Dendritic cell treated with granulocyte-macrophage colony-stimulating factor and Interleukin-4, amounts not matched to agents 40 ng/mL and 50 ng/mL, for 4 days (primary cell): ENCODE measurements at regions not wholly inside any gene's neighbourhood (a gene's known extent, or its start where the extent isn't known, plus 50 kb on each side); places are given as distances from the start of the nearest gene placed in this dataset.

Source experiments
- H3K27ac Mint-ChIP-seq: one replicate; pipeline ENCODE4 v1.8.0; 2022; ENCODE audit warnings: mild to moderate bottlenecking, mixed read lengths
- H3K27me3 Mint-ChIP-seq: one replicate; pipeline ENCODE4 v1.8.0; 2022; ENCODE audit warnings: mild to moderate bottlenecking, mixed read lengths
- H3K36me3 Mint-ChIP-seq: one replicate; pipeline ENCODE4 v1.8.0; 2022; ENCODE audit warnings: low read depth, mixed read lengths
- H3K4me1 Mint-ChIP-seq: one replicate; pipeline ENCODE4 v1.8.0; 2022; ENCODE audit warnings: low read depth, mixed read lengths
- H3K4me3 Mint-ChIP-seq: one replicate; pipeline ENCODE4 v1.8.0; 2022; ENCODE audit warnings: mild to moderate bottlenecking, moderate library complexity, mixed read lengths
- H3K9me3 Mint-ChIP-seq: one replicate; pipeline ENCODE4 v1.8.0; 2022; ENCODE audit warnings: mixed read lengths
- intact Hi-C: fragments of 100-400 bp; cut with micrococcal nuclease; formaldehyde crosslinking; loops from one replicate; pipeline ENCODE4 v1.15.0; 2022

DNA sequence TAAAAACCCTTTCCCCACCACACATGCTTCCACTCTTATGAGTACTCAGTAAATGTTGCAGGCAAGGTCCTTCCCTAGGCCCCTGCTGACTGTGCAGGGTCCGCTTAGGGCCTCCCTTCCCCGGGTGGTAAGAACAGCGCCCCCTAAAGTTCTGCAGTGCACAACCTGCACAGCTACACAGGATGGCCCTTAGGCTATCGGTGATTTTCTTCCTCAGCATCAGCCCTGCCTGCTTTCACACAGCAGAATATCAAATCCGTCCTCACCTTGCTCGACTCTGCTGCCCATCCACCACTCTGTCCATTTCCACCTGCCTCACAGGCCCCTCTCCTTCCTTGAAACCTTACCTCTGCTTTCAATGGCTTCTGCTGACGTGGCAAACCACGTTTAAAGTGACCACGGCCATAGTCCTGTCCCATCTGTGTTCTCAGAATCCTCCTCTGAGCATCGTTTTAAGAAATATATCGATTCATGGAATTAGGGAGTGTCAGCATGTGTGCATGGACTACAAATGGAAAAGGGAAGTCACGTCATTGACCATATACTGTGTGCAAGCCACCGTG lies 51.4 kb upstream of the TMEM132E start:
- Mint-ChIP-seq H3K27ac (no peak overlapping the region), H3K36me3 (no peaks in the 10 kb centered on the region), H3K4me1 (no peaks in the 10 kb centered on the region), H3K27me3 (peaks cover 16% of the 10 kb centered on the region), H3K9me3 (no peaks in the 10 kb centered on the region), H3K4me3 (no peak overlapping the region)
- intact Hi-C loops, result no loop called here

DNA sequence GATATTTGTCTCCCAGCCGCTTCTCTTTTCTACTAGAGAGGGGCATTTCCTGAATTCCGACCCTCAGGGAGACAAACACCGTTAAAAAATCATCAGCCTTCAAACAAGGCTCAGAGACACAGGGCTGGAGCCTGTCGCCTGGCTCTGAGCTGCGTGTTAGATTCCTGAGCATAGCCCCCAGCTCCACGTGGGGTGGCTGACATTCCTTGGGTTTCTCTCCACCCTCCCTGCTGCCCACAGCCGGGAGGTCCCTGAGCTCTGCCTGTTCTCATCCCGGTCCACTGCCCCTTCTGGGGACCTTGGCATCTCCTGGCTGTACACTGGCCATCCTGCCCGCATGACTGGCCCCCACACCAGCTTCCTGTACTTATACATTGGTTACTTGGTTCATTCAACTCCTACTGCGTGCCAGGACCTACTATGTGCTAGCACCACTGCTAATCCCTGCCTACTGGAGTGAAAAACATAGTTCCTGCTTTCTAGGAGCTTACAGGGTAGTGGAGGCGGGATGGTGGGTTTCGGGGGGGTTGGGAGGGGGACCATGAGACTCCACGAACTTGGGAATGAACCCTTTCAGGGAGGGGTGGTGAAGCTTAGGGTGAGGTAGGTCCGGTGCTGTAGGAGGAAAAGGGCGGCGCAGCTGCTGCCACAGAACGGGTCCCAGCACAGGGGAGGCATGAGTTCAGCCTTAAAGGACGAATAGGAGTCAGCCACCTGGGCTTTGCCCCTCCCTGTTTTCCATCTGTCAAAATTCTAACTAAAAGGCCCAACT lies 52.1 kb upstream of the TMEM132E start:
- intact Hi-C loops, result no loop called here
- Mint-ChIP-seq H3K27ac (no peak overlapping the region), H3K27me3 (peaks cover 16% of the 10 kb centered on the region), H3K4me1 (no peaks in the 10 kb centered on the region), H3K9me3 (no peaks in the 10 kb centered on the region), H3K36me3 (no peaks in the 10 kb centered on the region), H3K4me3 (no peak overlapping the region)

DNA sequence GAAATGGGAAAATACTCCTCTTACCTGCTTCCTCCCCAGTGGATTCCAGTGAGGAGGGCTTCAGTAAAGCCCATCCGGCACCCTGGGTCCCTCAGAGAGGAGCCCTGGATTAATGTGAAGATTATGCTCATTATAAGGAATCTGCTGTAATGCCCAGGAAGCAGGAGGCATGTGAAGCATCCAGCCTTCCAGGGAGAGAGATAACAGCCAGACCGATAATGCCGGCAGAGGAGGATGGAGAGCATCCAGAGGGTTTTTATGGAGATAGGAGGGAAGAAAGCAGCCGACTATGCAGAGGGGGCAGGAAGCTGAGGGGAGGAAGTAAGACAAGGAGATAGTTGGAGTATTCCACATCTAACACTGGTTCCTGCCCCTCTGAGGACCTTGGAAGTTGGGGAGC lies 53.7 kb upstream of the TMEM132E start:
- Mint-ChIP-seq H3K4me1 (no peaks in the 10 kb centered on the region), H3K27me3 (peaks cover 16% of the 10 kb centered on the region), H3K27ac (no peak overlapping the region), H3K4me3 (no peak overlapping the region), H3K9me3 (no peaks in the 10 kb centered on the region), H3K36me3 (no peaks in the 10 kb centered on the region)
- intact Hi-C loops, result no loop called here

DNA sequence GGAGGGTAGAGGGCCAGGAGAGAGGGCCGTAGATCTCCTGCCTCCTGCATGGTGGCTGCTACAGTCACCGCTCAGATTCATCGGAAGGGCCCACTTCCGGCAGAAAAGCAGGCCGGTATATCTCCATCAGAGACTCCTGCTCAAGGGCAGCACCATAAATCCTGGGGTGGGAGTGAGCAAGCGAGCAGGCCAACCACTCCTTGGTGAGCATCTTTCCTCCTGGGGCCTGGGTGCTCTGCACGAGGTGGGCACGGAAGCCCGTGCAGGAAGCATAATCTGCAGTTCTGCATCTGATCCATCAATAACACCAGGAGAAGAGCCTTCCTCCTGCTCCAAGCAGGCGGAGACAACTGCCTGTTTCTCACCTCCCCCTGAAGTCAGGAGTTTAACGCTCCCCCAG lies 57.4 kb upstream of the TMEM132E start:
- H3K27me3 Mint-ChIP-seq, result peaks cover 11% of the 10 kb centered on the region
- no peaks in the 10 kb centered on the region for H3K9me3 Mint-ChIP-seq
- H3K4me1 Mint-ChIP-seq, result no peaks in the 10 kb centered on the region
- intact Hi-C loops, result no loop called here
- H3K4me3 Mint-ChIP-seq, result no peak overlapping the region
- H3K36me3 Mint-ChIP-seq, result no peaks in the 10 kb centered on the region
- no peak overlapping the region for H3K27ac Mint-ChIP-seq

DNA sequence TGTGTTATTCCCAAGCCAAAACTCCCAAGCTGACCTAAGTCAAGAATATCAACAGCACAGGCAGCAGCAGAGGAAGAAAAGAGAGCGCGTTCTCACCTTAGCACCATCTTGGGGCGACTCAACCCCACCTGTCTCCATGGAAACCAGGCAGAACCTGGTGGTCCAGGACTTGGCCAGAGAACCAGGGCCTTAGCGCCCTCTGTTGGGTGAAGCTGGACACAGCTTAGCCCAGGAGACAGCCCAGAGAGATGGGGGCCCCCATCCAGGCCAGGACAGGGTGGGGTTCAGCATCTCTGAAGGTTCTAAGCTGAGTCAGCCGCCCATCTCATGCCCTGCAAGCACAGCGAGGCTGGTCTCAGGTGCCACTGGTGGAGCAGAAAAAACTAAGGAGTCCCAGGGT lies 60.1 kb upstream of the TMEM132E start:
- Mint-ChIP-seq H3K27ac (no peak overlapping the region), H3K4me1 (no peaks in the 10 kb centered on the region), H3K4me3 (no peak overlapping the region), H3K36me3 (no peaks in the 10 kb centered on the region), H3K27me3 (peaks cover 6% of the 10 kb centered on the region), H3K9me3 (no peaks in the 10 kb centered on the region)
- intact Hi-C loops, result loop anchor here (1.0 to 10.0 kb wide), 3 partner anchors 99 to 344 kb away; no protein-coding TSS in a partner anchor

DNA sequence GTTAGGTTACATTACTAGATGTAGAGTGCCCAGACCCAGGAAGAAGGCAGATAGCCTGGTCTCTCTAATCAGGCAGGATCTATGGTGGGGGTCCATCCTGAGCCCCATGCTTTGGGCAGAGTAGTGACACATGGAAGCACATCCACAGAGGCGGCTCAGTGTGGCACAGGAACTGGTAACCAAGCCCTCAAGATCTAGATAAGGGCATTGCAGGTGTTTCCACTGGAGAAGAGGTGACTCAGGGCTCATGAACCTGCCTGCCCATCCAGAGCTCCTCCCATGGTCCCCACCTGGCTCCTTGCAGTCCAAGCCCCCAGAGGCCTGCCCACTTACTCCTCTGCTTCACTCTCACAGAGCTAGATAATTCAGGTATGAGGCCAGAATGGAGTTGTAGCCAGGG lies 62.0 kb upstream of the TMEM132E start:
- intact Hi-C loops, result loop anchor here (5.0 to 10.0 kb wide), 2 partner anchors 315 to 343 kb away; no protein-coding TSS in a partner anchor
- Mint-ChIP-seq H3K27ac (no peak overlapping the region), H3K4me3 (no peak overlapping the region), H3K27me3 (peaks cover 8% of the 10 kb centered on the region), H3K4me1 (no peaks in the 10 kb centered on the region), H3K36me3 (no peaks in the 10 kb centered on the region), H3K9me3 (no peaks in the 10 kb centered on the region)

DNA sequence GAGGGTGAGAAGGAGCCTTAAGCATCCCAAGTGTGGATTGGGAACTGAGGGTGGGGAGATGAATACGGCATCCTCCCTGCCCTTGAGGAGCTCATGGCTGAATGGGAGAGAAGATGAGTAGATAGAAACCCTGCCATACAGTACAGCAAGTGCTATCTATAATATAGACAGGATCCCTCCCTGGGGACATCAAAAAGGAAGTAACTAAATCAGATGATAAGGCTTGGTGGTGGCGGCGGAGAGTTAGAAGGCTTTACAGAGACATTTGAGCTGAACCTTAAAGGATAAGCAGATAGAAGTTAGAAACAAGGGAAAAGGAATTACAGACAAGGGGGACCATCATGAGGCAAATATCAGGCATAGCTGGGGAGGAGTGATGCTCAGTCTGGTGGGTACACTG lies 67.5 kb upstream of the TMEM132E start:
- H3K4me3 Mint-ChIP-seq, result no peak overlapping the region
- H3K4me1 Mint-ChIP-seq, result no peaks in the 10 kb centered on the region
- intact Hi-C loops, result loop anchor here (10.0 kb wide), 1 partner anchor 337 kb away; no protein-coding TSS in a partner anchor
- no peaks in the 10 kb centered on the region for H3K36me3 Mint-ChIP-seq
- H3K27ac Mint-ChIP-seq, result no peak overlapping the region
- H3K9me3 Mint-ChIP-seq, result no peaks in the 10 kb centered on the region
- H3K27me3 Mint-ChIP-seq, result peaks cover 35% of the 10 kb centered on the region

DNA sequence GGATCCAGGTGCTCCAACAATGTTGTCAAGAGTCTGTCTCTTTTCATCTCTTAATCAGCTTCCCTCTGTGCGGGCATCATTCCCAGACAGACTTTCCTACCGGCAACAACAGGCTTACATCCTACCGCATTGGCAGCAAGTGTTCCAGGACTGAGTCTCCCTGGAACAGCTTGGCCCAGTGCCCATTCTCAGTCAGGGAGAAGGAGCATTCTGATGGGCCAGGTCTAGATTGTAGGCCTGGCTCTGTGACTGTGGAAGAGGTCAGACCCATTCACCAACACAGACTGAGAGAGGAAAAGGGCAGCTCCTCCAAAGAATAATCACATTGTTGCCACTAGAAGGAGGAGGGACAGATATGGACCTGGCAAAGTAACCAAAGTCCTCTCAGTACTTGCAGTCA lies 68.1 kb upstream of the TMEM132E start:
- H3K27me3 Mint-ChIP-seq, result peaks cover 38% of the 10 kb centered on the region
- no peak overlapping the region for H3K27ac Mint-ChIP-seq
- no peaks in the 10 kb centered on the region for H3K4me1 Mint-ChIP-seq
- H3K4me3 Mint-ChIP-seq, result no peak overlapping the region
- intact Hi-C loops, result loop anchor here (10.0 kb wide), 1 partner anchor 336 kb away; no protein-coding TSS in a partner anchor
- no peaks in the 10 kb centered on the region for H3K9me3 Mint-ChIP-seq
- H3K36me3 Mint-ChIP-seq, result no peaks in the 10 kb centered on the region

DNA sequence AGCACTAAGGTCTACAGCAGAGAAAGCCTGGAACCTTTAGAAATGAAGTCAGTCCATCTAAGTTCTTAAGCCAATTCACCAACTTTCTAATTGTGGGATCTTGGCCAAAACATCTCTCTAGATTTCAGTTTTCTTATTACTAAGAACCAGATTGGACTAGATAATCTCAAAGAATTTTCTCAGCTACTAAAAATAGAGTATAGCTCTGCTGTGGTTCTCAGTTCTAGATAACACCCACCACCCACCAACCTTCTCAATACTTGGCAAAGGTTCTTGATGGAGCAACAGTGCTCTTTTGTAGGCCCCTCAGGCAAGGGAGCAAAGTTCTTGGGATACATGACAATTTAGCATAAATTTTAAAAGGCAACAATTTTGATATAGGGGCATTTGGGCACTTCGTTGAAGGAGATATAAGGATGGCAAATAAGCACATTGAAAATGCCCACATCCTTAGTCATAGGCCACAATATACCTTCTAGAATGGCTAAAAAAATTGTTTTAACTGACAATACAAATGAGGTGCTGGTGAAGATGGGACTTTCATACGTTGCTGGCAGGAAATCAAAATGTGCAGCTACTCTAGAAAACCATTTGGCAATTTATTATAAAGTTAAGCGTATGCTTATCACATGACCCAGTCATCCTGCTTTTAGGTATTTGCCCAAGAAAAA lies 74.4 kb upstream of the TMEM132E start:
- intact Hi-C loops, result no loop called here
- Mint-ChIP-seq H3K27me3 (peaks cover 33% of the 10 kb centered on the region), H3K9me3 (no peaks in the 10 kb centered on the region), H3K4me1 (no peaks in the 10 kb centered on the region), H3K27ac (no peak overlapping the region), H3K36me3 (no peaks in the 10 kb centered on the region), H3K4me3 (no peak overlapping the region)

DNA sequence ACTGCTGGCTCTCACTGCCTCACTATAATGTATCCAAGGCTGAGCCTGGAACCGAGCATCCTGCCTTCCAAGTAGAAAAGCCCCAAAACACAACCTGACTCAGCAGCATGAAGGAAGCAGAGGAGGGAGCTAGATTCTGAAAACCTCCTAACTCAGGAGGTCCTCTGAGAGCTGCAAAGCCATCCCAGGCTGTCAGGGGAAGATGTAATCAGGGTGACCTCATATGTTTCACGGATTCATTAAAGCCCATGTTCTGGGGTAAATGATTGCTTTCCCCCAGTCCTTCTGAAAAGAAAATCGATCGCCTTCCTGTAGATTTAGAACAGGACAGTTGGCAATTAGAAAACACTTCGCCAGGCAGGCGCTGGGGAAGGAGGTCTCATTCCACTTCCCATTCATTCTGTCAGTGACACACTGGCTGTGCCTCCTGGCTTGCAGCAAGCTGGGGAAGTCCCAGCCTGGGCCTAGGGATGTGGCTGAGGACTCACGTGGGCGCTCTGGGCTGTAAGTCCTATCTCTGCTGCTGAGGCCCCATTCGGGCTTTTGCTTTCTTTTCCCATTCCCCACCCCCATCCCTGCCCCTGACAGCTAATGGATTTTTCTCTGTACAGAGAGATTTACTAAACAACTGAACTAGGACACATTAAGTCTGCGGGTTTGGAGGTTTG lies 75.7 kb upstream of the TMEM132E start:
- Mint-ChIP-seq H3K27me3 (peaks cover 28% of the 10 kb centered on the region), H3K4me1 (no peaks in the 10 kb centered on the region), H3K9me3 (no peaks in the 10 kb centered on the region), H3K36me3 (no peaks in the 10 kb centered on the region), H3K4me3 (no peak overlapping the region), H3K27ac (no peak overlapping the region)
- intact Hi-C loops, result no loop called here

DNA sequence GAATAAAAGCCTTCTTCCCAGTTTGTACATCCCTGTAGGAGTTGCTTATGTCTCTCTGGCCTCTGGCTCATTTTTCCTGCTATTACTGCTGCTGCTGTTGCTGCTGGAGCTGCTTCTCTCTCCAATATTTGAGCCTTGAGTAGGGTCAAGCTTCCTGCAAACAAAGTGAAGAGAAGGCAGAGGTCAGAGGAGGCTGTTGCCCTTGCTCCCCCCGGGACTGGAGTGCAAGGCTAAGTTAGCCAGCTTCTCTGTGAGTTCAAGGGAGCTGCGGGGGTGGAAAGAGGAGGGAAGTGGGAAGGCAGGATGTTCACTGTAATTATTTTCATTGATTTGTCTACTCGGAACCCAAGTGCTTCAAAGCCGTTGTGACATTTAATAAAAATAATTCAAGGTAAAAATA lies 77.0 kb upstream of the TMEM132E start:
- no peaks in the 10 kb centered on the region for H3K4me1 Mint-ChIP-seq
- peaks cover 25% of the 10 kb centered on the region for H3K27me3 Mint-ChIP-seq
- intact Hi-C loops, result no loop called here

DNA sequence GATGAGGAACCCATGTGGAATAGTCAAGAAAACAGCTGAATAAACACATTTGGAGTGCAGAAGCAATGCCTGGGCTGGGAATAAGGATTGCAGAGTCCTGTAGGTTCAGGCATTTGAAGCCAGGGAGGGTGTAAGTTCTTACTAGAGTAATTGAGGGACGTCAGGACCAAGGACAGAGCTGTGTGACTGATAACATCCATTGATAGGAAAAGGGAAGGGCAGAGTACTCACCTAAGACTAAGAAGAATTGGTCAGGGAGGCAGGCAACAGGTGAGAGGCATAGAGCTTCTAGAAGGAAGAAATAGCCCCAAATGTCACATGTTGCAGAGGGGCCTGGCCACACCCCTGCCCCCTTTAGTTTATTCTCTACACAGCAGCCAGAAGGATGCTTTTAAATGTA lies 79.8 kb upstream of the TMEM132E start:
- Mint-ChIP-seq H3K27me3 (peaks cover 23% of the 10 kb centered on the region), H3K4me3 (no peak overlapping the region), H3K36me3 (no peaks in the 10 kb centered on the region), H3K9me3 (no peaks in the 10 kb centered on the region), H3K27ac (no peak overlapping the region), H3K4me1 (no peaks in the 10 kb centered on the region)
- intact Hi-C loops, result no loop called here

More for the DNA sequence above, 77.0 kb upstream of the TMEM132E start:
- H3K27ac Mint-ChIP-seq, result no peak overlapping the region
- H3K4me3 Mint-ChIP-seq, result no peak overlapping the region
- H3K9me3 Mint-ChIP-seq, result no peaks in the 10 kb centered on the region
- H3K36me3 Mint-ChIP-seq, result no peaks in the 10 kb centered on the region

DNA sequence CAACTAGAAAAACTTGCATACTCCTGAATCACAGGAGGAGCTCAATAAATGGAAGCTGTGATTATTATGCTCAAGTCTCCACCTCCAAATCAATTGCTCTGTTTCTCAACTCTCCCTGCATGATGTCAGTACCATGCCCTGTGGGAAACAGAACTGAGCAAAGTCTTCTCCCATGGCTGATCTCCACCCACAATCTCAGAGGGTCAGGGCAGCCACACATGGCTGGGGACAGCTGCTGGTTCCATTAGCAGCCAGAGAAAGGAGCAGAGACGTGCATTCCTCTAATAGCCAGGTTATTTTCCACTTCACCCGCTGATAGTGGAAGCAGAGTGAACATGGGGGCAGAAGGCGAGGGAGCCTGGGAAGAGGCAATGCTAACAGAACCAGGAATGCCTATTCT lies 85.5 kb upstream of the TMEM132E start:
- Mint-ChIP-seq H3K27ac (no peak overlapping the region), H3K9me3 (no peaks in the 10 kb centered on the region), H3K4me1 (no peaks in the 10 kb centered on the region), H3K27me3 (peaks cover 38% of the 10 kb centered on the region), H3K36me3 (no peaks in the 10 kb centered on the region), H3K4me3 (no peak overlapping the region)
- intact Hi-C loops, result no loop called here

DNA sequence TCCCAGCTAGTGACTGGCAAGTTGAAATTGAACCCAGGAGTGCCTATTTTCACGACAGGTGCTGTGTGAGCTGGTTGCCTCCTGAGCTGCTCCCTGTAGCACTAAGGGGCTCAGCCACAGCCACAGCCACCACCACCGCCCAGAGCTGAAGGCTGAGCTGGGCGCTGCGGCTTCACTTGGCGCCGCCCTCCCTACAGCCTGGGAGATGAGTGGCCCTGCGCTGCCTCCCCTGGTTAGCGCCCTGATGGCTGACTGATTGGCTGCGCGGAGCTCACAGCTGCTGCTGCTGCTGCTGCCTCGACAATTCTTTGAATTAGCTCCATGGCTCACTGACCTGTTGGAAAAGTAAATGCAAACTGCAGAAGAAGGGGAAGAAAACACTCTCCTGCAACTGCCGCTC lies 91.8 kb upstream of the TMEM132E start:
- Mint-ChIP-seq H3K9me3 (no peaks in the 10 kb centered on the region), H3K27me3 (peaks cover 39% of the 10 kb centered on the region), H3K27ac (no peak overlapping the region), H3K4me3 (no peak overlapping the region), H3K4me1 (peaks cover 20% of the 10 kb centered on the region), H3K36me3 (no peaks in the 10 kb centered on the region)
- intact Hi-C loops, result no loop called here
